ENCODE measurements at regions not wholly inside any gene's neighbourhood (a gene's known extent, or its start where the extent isn't known, plus 50 kb on each side); places are given as distances from the start of the nearest gene placed in this dataset.

DNA sequence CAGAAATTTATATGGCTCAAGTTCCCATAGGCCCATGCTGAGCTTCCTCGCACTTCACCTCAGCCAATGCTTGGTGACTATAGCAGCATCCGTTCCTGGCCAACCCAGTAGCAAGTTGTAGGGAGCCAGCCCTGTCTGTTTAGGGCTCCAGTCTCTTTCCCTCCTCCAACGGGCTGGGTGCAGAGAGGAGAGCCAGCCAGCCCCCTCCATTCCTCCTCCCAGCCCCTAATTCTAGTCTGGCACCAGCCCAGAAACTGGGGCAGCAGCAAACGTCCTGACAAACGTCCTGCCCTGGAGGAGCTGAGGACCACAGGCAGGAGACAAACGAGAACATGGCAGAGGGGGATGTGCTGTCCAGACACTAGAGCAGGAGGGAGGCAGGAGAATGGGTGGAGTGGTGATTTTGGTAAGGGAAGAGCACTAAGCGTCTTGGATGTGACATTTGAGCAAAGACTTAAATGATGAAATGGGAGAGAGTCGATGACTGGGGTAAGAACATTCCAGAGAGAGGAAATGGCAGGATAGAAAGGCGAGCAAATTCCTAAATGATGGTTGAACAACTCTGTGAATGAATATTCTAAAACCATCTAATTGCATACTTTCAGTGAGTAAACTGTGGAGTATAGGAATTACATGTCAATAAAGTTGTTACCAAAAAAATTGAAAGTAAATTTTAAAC lies 222.5 kb upstream of the DAPK1 start:
- TF ChIP-seq, protein P1, sequence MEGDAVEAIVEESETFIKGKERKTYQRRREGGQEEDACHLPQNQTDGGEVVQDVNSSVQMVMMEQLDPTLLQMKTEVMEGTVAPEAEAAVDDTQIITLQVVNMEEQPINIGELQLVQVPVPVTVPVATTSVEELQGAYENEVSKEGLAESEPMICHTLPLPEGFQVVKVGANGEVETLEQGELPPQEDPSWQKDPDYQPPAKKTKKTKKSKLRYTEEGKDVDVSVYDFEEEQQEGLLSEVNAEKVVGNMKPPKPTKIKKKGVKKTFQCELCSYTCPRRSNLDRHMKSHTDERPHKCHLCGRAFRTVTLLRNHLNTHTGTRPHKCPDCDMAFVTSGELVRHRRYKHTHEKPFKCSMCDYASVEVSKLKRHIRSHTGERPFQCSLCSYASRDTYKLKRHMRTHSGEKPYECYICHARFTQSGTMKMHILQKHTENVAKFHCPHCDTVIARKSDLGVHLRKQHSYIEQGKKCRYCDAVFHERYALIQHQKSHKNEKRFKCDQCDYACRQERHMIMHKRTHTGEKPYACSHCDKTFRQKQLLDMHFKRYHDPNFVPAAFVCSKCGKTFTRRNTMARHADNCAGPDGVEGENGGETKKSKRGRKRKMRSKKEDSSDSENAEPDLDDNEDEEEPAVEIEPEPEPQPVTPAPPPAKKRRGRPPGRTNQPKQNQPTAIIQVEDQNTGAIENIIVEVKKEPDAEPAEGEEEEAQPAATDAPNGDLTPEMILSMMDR (conservative IDR thresholded peaks at IDR 0.05), result no peak
- Mint-ChIP-seq H3K9me3 (no peaks in the 10 kb centered on the region), H3K4me1 (ENCODE audit: unreplicated experiment) (peaks cover 56% of the 10 kb centered on the region), H3K27me3 (peaks cover 9% of the 10 kb centered on the region), H3K36me3 (no peaks in the 10 kb centered on the region), H3K27ac (no peak overlapping the region), H3K4me3 (no peak overlapping the region)
- DNase-seq (ENCODE audit: extremely low spot score, unreplicated experiment), result no peak

DNA sequence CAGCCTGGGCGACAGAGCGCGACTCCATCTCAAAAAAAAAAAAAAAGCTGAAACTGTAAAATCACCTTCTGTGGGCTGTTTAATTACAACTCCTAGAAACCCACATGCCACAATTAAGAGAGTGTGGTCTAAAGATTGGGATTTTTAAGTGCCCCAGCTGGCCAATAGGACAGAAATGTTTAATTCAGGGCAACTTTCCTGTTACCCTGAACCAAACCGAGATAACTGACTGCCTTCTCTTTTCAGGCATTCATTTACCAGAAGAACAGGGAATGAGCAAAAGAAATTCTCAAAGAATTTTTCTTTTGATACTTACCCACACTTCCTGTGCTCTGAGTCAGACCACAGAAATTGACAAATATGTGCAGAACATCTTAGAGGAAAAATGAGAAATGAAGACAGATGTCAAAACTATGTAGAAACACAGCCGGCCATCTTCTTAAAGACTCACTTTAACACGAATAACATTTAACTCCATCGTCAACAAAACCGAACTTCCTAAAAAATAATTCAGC lies 221.3 kb upstream of the DAPK1 start:
- H3K27me3 Mint-ChIP-seq, result peaks cover 9% of the 10 kb centered on the region
- peak overlapping the region; percentile 26 for H3K27ac Mint-ChIP-seq
- DNase-seq (ENCODE audit: extremely low spot score, unreplicated experiment), result no peak
- TF ChIP-seq, protein P1 (conservative IDR thresholded peaks at IDR 0.05), result no peak
- peaks cover 51% of the 10 kb centered on the region for H3K4me1 Mint-ChIP-seq (ENCODE audit: unreplicated experiment)
- H3K9me3 Mint-ChIP-seq, result peaks cover 4% of the 10 kb centered on the region
- H3K36me3 Mint-ChIP-seq, result no peaks in the 10 kb centered on the region
- H3K4me3 Mint-ChIP-seq, result no peak overlapping the region

DNA sequence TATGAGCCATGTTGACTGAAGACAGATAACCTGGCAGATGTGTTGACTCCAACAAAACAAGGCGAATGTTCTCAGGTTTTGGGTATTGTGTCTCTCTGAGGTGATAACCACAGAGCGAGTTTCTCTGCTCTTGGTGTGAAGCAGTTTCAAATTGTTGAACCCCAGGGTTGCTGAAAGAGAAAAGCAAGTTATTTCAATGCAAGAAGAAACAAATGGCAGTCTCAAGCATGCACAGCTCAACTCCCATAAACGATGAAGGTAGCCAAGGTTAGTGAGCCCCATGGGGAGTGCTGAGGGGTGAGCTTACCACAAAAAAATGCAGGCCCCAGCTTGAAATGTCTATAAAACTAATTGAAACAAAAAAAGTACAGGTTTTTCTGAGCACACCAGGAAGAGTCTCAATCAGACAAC lies 220.8 kb upstream of the DAPK1 start:
- no peak for DNase-seq (ENCODE audit: extremely low spot score, unreplicated experiment)
- peaks cover 9% of the 10 kb centered on the region for H3K27me3 Mint-ChIP-seq
- no peak overlapping the region for H3K4me3 Mint-ChIP-seq
- H3K36me3 Mint-ChIP-seq, result no peaks in the 10 kb centered on the region
- H3K4me1 Mint-ChIP-seq (ENCODE audit: unreplicated experiment), result peaks cover 46% of the 10 kb centered on the region
- H3K27ac Mint-ChIP-seq, result peak overlapping the region; percentile 26
- H3K9me3 Mint-ChIP-seq, result peaks cover 4% of the 10 kb centered on the region
- TF ChIP-seq, protein P1 (conservative IDR thresholded peaks at IDR 0.05), result no peak

DNA sequence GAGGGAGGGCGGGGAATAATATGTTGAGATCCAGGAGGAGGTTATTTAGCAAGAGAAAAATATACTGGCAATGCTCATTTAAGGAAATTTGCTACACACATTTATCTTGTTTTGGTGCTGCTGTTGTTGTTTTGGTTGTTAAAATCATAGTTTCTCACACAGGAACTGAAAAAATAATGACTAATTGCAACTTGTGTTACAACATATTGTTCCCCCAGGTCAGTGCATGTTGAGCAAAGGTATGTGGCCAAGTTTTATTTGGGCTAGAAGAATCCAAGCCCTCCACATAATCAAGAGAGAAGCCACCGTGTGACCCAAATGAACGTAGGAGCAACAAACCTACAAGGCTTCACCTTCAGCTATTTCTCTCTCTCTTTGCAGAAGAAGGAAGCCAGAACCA lies 220.3 kb upstream of the DAPK1 start:
- peaks cover 4% of the 10 kb centered on the region for H3K9me3 Mint-ChIP-seq
- TF ChIP-seq, protein P1 (conservative IDR thresholded peaks at IDR 0.05), result no peak
- H3K27me3 Mint-ChIP-seq, result peaks cover 9% of the 10 kb centered on the region
- H3K4me1 Mint-ChIP-seq (ENCODE audit: unreplicated experiment), result peaks cover 42% of the 10 kb centered on the region
- no peak for DNase-seq (ENCODE audit: extremely low spot score, unreplicated experiment)
- H3K27ac Mint-ChIP-seq, result no peak overlapping the region
- no peaks in the 10 kb centered on the region for H3K36me3 Mint-ChIP-seq
- H3K4me3 Mint-ChIP-seq, result no peak overlapping the region

DNA sequence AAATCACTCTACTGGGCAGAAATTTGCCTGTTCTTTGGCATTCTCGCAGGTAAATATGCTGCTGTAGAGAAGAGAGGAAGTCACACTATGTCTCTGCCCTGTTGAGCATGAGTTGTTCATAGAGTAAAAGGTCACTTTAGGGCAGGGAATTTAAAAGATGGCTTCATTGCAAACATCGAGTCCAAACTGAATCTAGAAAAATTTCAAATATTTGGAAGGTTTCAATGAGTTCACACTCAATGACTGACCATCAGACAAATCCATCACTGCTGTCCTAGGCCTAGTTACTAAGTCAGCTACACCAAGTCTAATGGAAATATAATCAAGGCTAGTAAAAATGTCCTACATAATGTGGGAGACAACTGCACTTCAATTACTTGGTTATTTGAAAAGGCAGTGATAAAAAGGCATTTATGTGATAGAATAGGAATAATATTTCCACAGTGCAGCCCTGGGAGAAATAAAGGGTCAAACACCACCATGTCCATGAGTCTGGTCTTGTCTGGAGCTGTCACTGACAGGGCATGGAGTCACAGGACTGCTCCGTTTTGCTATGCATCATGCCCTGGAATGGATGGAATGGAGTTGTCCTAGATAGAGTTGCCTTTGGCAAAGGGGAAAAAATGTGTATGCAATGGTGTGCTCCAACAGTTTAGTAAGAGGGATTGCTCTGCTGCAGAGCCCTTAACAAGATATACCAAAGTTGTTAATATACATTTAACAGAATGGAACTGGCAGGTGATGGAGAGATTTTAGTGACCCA lies 218.5 kb upstream of the DAPK1 start:
- H3K27ac Mint-ChIP-seq, result no peak overlapping the region
- peaks cover 49% of the 10 kb centered on the region for H3K4me1 Mint-ChIP-seq (ENCODE audit: unreplicated experiment)

More for the DNA sequence above, 218.5 kb upstream of the DAPK1 start:
- H3K9me3 Mint-ChIP-seq, result peaks cover 4% of the 10 kb centered on the region
- no peak for DNase-seq (ENCODE audit: extremely low spot score, unreplicated experiment)
- TF ChIP-seq, protein P1 (conservative IDR thresholded peaks at IDR 0.05), result no peak
- H3K27me3 Mint-ChIP-seq, result peaks cover 9% of the 10 kb centered on the region
- H3K4me3 Mint-ChIP-seq, result no peak overlapping the region
- H3K36me3 Mint-ChIP-seq, result no peaks in the 10 kb centered on the region
